K562 (cell line): ENCODE measurements at regions not wholly inside any gene's neighbourhood (a gene's known extent, or its start where the extent isn't known, plus 50 kb on each side); places are given as distances from the start of the nearest gene placed in this dataset.

Source experiments
- ATAC-seq: fragments of 200-7000 bp; cut with Tn5 transposase; 3 replicates; pipeline ENCODE4 v1.9.1; 2020; ENCODE audit warnings: moderate library complexity
- BruUV-seq: library from RNA; stranded (reverse); fragments of 400-500 nt; replicated peaks from 2 replicates; lab custom pipeline; 2021; lab: Mats Ljungman, UMichigan
- CTCF ChIA-PET: fragments of 300-600 bp; formaldehyde crosslinking; extraction: SDS; loops from one replicate; lab custom pipeline; 2021; ENCODE audit warnings: low intra/inter-chr PET ratio; lab: Yijun Ruan, JAX
- POLR2A ChIA-PET: fragments of 300-600, 350-650 bp; sonication (Branson Sonifier 250); formaldehyde crosslinking; extraction: SDS; loops from one replicate; lab custom pipeline; 2021; ENCODE audit warnings: antibody characterized with exemption, inconsistent platforms; lab: Yijun Ruan, JAX
- DNase-seq, 4 experiments: peaks; one replicate each; pipeline versions ENCODE4 v3.0.0 to v3.0.0-alpha.2; 2011 to 2018; ENCODE audit warnings: low spot score in 3 of 4, mixed read lengths in 3 of 4; ENCODE audit errors: extremely low read depth in 1 of 4
- FAIRE-seq: peaks from 2 replicates; lab custom pipeline; 2011; peaks lifted over from hg19 to GRCh38; lab: Jason Lieb, UNC
- H2AFZ ChIP-seq: 2 replicates; pipeline ENCODE4 v1.6.0; 2011; ENCODE audit warnings: low read depth, low read length, control low read depth, inconsistent platforms
- H3K27ac ChIP-seq: fragments of 200-600 bp; 3 replicates; pipeline ENCODE4 v1.8.0; 2011; ENCODE audit warnings: low read depth, mild to moderate bottlenecking, control low read depth, inconsistent platforms, low read length, moderate library complexity, mixed read lengths; ENCODE audit errors: extremely low read depth
- H3K27me3 ChIP-seq, 2 experiments: fragments of 300-600 bp in 1 of 2; 2 replicates in 1 of 2; 3 replicates in 1 of 2; pipeline versions ENCODE4 v1.6.0 to v1.8.0; 2011; ENCODE audit warnings: inconsistent platforms in 2 of 2, low read length in 2 of 2, mild to moderate bottlenecking in 1 of 2, mixed read lengths in 1 of 2, moderate library complexity in 1 of 2; ENCODE audit not compliant: control insufficient read depth in 2 of 2, insufficient read depth in 2 of 2
- H3K36me3 ChIP-seq: fragments of 300-600 bp; 3 replicates; pipeline ENCODE4 v1.8.0; 2011; ENCODE audit warnings: mild to moderate bottlenecking, low read length, inconsistent platforms; ENCODE audit not compliant: control insufficient read depth, insufficient read depth
- H3K4me1 ChIP-seq, 2 experiments: fragments of 200-600 bp in 1 of 2; replicated peaks in 1 of 2; 2 replicates in 1 of 2; 3 replicates in 1 of 2; pipeline versions ENCODE4 v1.5.1 to v1.8.0; 2011; ENCODE audit warnings: inconsistent platforms in 2 of 2, low read length in 2 of 2, mild to moderate bottlenecking in 1 of 2, mixed read lengths in 1 of 2, moderate library complexity in 1 of 2; ENCODE audit not compliant: control insufficient read depth in 2 of 2, insufficient read depth in 2 of 2
- H3K4me2 ChIP-seq: 2 replicates; pipeline ENCODE4 v1.6.1; 2011; ENCODE audit warnings: low read length, control low read depth, inconsistent platforms, mixed read lengths; ENCODE audit not compliant: insufficient read depth
- H3K4me3 ChIP-seq: fragments of 200-600 bp; sonication (generic), shearing (Covaris generic); 2 replicates; pipeline ENCODE4 v1.5.1; 2016; ENCODE audit warnings: control low read depth, inconsistent platforms
- H3K79me2 ChIP-seq: fragments of 200-600 bp; 3 replicates; pipeline ENCODE4 v1.8.0; 2011; ENCODE audit warnings: low read length, inconsistent platforms; ENCODE audit not compliant: control insufficient read depth, insufficient read depth
- H3K9ac ChIP-seq, 2 experiments: 2 replicates each; pipeline versions ENCODE4 v1.6.0 to v1.6.1; 2011; ENCODE audit warnings: low read depth in 2 of 2, low read length in 2 of 2, control low read depth in 1 of 2, inconsistent platforms in 1 of 2, mild to moderate bottlenecking in 1 of 2, mixed read lengths in 1 of 2; ENCODE audit not compliant: insufficient read depth in 1 of 2
- H3K9me1 ChIP-seq: one replicate; pipeline ENCODE4 v1.6.0; 2011; ENCODE audit warnings: inconsistent platforms, mild to moderate bottlenecking, low read length, moderate library complexity; ENCODE audit not compliant: control insufficient read depth, insufficient read depth
- H3K9me3 ChIP-seq: replicated peaks from 2 replicates; pipeline ENCODE4 v1.5.1; 2011; ENCODE audit warnings: low read depth, low read length, inconsistent platforms; ENCODE audit not compliant: control insufficient read depth, insufficient read depth
- H4K20me1 ChIP-seq: replicated peaks from 2 replicates; pipeline ENCODE4 v1.6.1; 2011; ENCODE audit warnings: low read length, inconsistent platforms, mixed read lengths; ENCODE audit not compliant: control insufficient read depth, insufficient read depth
- CGGBP1 ChIP-seq: fragments of 250-450 bp; sonication (Bioruptor Pico); IDR thresholded peaks from 2 replicates; pipeline ENCODE4 v1.9.0; 2021; ENCODE audit warnings: mild to moderate bottlenecking
- E2F3 ChIP-seq: fragments of 250-450 bp; sonication (Bioruptor Pico); IDR thresholded peaks from 2 replicates; pipeline ENCODE4 v1.4.0; 2020; ENCODE audit warnings: mild to moderate bottlenecking
- E2F6 ChIP-seq, 2 experiments: IDR thresholded peaks; 2 replicates each; pipeline ENCODE4 v1.6.1; 2011; ENCODE audit warnings: borderline replicate concordance in 1 of 2, control low read depth in 1 of 2, low read depth in 1 of 2, low read length in 1 of 2, mild to moderate bottlenecking in 1 of 2, mixed read lengths in 1 of 2, moderate library complexity in 1 of 2; ENCODE audit not compliant: insufficient read depth in 1 of 2, insufficient read length in 1 of 2, poor library complexity in 1 of 2, severe bottlenecking in 1 of 2; ENCODE audit errors: extremely low read depth in 1 of 2
- GATAD2B ChIP-seq: fragments of 450-650 bp; IDR thresholded peaks from 2 replicates; pipeline ENCODE4 v1.6.1; 2017; ENCODE audit warnings: mild to moderate bottlenecking, borderline replicate concordance
- HINFP ChIP-seq: fragments of 450-650 bp; conservative IDR thresholded peaks from 2 replicates; pipeline ENCODE4 v1.6.1; 2016; ENCODE audit warnings: missing genetic modification characterization, low read depth, mild to moderate bottlenecking, control low read depth, missing compliant biosample characterization
- HMGN3 ChIP-seq: IDR thresholded peaks from 2 replicates; pipeline ENCODE4 v1.6.1; 2011; ENCODE audit warnings: borderline replicate concordance, low read depth, mild to moderate bottlenecking, mixed read lengths, low read length; ENCODE audit not compliant: insufficient read length; ENCODE audit errors: extremely low read depth
- MCM2 ChIP-seq: fragments of 450-650 bp; IDR thresholded peaks from 2 replicates; pipeline ENCODE4 v1.6.1; 2017; ENCODE audit warnings: low read depth, mild to moderate bottlenecking
- NBN ChIP-seq: fragments of 450-650 bp; IDR thresholded peaks from 2 replicates; pipeline ENCODE4 v1.6.1; 2016; ENCODE audit warnings: low read depth, mild to moderate bottlenecking
- PCBP1 ChIP-seq: fragments of 200-400 bp; formaldehyde crosslinking; IDR thresholded peaks from 2 replicates; pipeline ENCODE4 v1.6.1; 2018; ENCODE audit warnings: mild to moderate bottlenecking, low read depth, low read length; ENCODE audit not compliant: poor library complexity, severe bottlenecking
- PYGO2 ChIP-seq: fragments of 450-650 bp; IDR thresholded peaks from 2 replicates; pipeline ENCODE4 v1.6.1; 2016; ENCODE audit warnings: mild to moderate bottlenecking, missing genetic modification characterization, moderate library complexity, missing compliant biosample characterization
- RAD21 ChIP-seq, 2 experiments: fragments of 250-450 bp in 1 of 2; fragments of 450-650 bp in 1 of 2; sonication (Bioruptor Pico) in 1 of 2; formaldehyde crosslinking in 1 of 2; IDR thresholded peaks in 1 of 2; conservative IDR thresholded peaks in 1 of 2; 2 replicates each; pipeline versions ENCODE4 v1.4.0 to v1.8.0; 2020 to 2022; ENCODE audit warnings: mild to moderate bottlenecking in 2 of 2, moderate library complexity in 1 of 2
- RFX1 ChIP-seq: fragments of 450-650 bp; IDR thresholded peaks from 2 replicates; pipeline ENCODE4 v1.6.1; 2016; ENCODE audit warnings: mild to moderate bottlenecking, moderate library complexity
- RUNX1 ChIP-seq: sonication (generic); IDR thresholded peaks from 2 replicates; pipeline ENCODE4 v1.6.1; 2016; ENCODE audit warnings: antibody characterized with exemption, low read depth
- SFPQ ChIP-seq: fragments of 200-400 bp; formaldehyde crosslinking; IDR thresholded peaks from 2 replicates; pipeline ENCODE4 v1.6.1; 2017; ENCODE audit warnings: mild to moderate bottlenecking, low read depth, low read length, moderate library complexity
- SRSF3 ChIP-seq: fragments of 200-400 bp; formaldehyde crosslinking; IDR thresholded peaks from 2 replicates; pipeline ENCODE4 v1.6.1; 2016; ENCODE audit warnings: mild to moderate bottlenecking, low read length, moderate library complexity; ENCODE audit not compliant: insufficient read depth
- TAF9B ChIP-seq: fragments of 450-650 bp; IDR thresholded peaks from 2 replicates; pipeline ENCODE4 v1.6.1; 2018; ENCODE audit warnings: mild to moderate bottlenecking; ENCODE audit not compliant: partially characterized antibody
- THRAP3 ChIP-seq: fragments of 450-650 bp; IDR thresholded peaks from 2 replicates; pipeline ENCODE4 v1.6.1; 2016; ENCODE audit warnings: mild to moderate bottlenecking, inconsistent platforms, borderline replicate concordance
- ZNF146 ChIP-seq: IDR thresholded peaks from one replicate; pipeline ENCODE4 v1.6.1; 2018; ENCODE audit warnings: missing compliant biosample characterization; ENCODE audit not compliant: unreplicated experiment
- ZNF766 ChIP-seq: fragments of 200-800 bp; sonication (Bioruptor generic); conservative IDR thresholded peaks from 2 replicates; pipeline ENCODE4 v1.6.1; 2016; ENCODE audit warnings: missing genetic modification characterization, missing compliant biosample characterization
- WGBS: fragments of 100-300 bp; shearing (Covaris generic); methylation state at CpG from one replicate; pipeline ENCODE4 v1.1.6; 2016; ENCODE audit warnings: low coverage, mixed read lengths; ENCODE audit not compliant: insufficient coverage; ENCODE audit errors: missing lambda C conversion rate; 5-methylcytosine and 5-hydroxymethylcytosine counted together
- in situ Hi-C: fragments of 300-500 bp; cut with MboI; formaldehyde crosslinking; loops from 4 replicates; pipeline ENCODE4 v1.15.0; 2018; ENCODE audit warnings: inconsistent platforms, mixed read lengths
- intact Hi-C: fragments of 100-400 bp; cut with micrococcal nuclease; formaldehyde crosslinking; loops from 2 replicates; pipeline ENCODE4 v1.14.2; 2022

- BruUV-seq: no TSS peak
- Histone ChIP-seq H3K36me3 (no peaks in the 10 kb centered on the region), H2AFZ (no peak overlapping the region), H3K4me3 (no peak overlapping the region), H3K4me2 (no peak overlapping the region), H3K27ac (no peak overlapping the region), H3K9me1 (no peaks in the 10 kb centered on the region), H4K20me1 (no peaks in the 10 kb centered on the region), H3K9me3 (no peaks in the 10 kb centered on the region), H3K4me1 (no peaks in the 10 kb centered on the region), H3K27me3 (peaks cover 5 to 10% of the 10 kb centered on the region in 2 experiments), H3K79me2 (no peaks in the 10 kb centered on the region), H3K9ac (no peak overlapping the region)
- FAIRE-seq (no peak), DNase-seq (no peak), ATAC-seq (no peak)
- in situ Hi-C loops: no loop called here
- ChIA-PET CTCF (no interaction called here), POLR2A (no interaction called here)
- intact Hi-C loops: no loop called here
- TF ChIP-seq E2F6 (IDR thresholded peaks at IDR 0.05; ENCODE audit: borderline replicate concordance in 1 of 2, extremely low read depth in 1 of 2, insufficient read depth in 1 of 2, insufficient read length in 1 of 2, low read depth in 1 of 2, low read length in 1 of 2, poor library complexity in 1 of 2, severe bottlenecking in 1 of 2) (no peak), ZNF146 (no peak), RFX1 (no peak), PCBP1 (no peak), TAF9B (no peak), GATAD2B (no peak), ZNF766 (CRISPR knock-in tag) (no peak), HMGN3 (no peak), SFPQ (no peak), PYGO2 (no peak), RAD21 (CRISPR knock-in tag; conservative IDR thresholded peaks at IDR 0.05 in 1 of 2, IDR thresholded peaks at IDR 0.05 in 1 of 2) (no peak), NBN (no peak), CGGBP1 (CRISPR knock-in tag) (no peak), E2F3 (no peak), THRAP3 (no peak), HINFP (tag) (no peak), MCM2 (no peak), SRSF3 (no peak), RUNX1 (no peak)
- WGBS: 0% methylated on average over 3 of the region's 4 CpGs
Measured at GRCh38 chr13:24085662-24086061, 74.9 kb upstream of the SPATA13 start.
